Naive B cell (primary cell): ENCODE measurements at regions not wholly inside any gene's neighbourhood (a gene's known extent, or its start where the extent isn't known, plus 50 kb on each side); places are given as distances from the start of the nearest gene placed in this dataset.
"Not testable (repeated sequence)": the region's sequence is repeated elsewhere in the genome, so short reads cannot be mapped to it uniquely, and the experiment has no call there.

Source experiments
- ATAC-seq, 2 donors: fragments of 150-1000 bp; cut with Tn5 transposase; 2 replicates each; pipeline ENCODE4 v1.10.0; 2021; ENCODE audit warnings: low read depth in 2 of 2, mild to moderate bottlenecking in 2 of 2, moderate library complexity in 2 of 2
- DNase-seq: peaks from one replicate; pipeline ENCODE4 v3.0.0; 2022
- H3K27ac Mint-ChIP-seq, 6 donors: one replicate each; pipeline ENCODE4 v1.8.0; 2020 to 2022; ENCODE audit warnings: mild to moderate bottlenecking in 6 of 6, mixed read lengths in 6 of 6, moderate library complexity in 5 of 6, inconsistent platforms in 2 of 6
- H3K27me3 Mint-ChIP-seq, 3 donors: one replicate each; pipeline ENCODE4 v1.8.0; 2021 to 2022; ENCODE audit warnings: mixed read lengths in 3 of 3, mild to moderate bottlenecking in 1 of 3
- H3K36me3 Mint-ChIP-seq, 2 donors: one replicate each; pipeline ENCODE4 v1.8.0; 2020 to 2022; ENCODE audit warnings: mixed read lengths in 2 of 2, inconsistent platforms in 1 of 2, mild to moderate bottlenecking in 1 of 2
- H3K4me1 Mint-ChIP-seq, 3 donors: one replicate each; pipeline ENCODE4 v1.8.0; 2020 to 2022; ENCODE audit warnings: mixed read lengths in 3 of 3, inconsistent platforms in 1 of 3, mild to moderate bottlenecking in 1 of 3, moderate library complexity in 1 of 3
- H3K4me3 Mint-ChIP-seq, 8 donors: one replicate each; pipeline ENCODE4 v1.8.0; 2020 to 2022; ENCODE audit warnings: mild to moderate bottlenecking in 8 of 8, mixed read lengths in 8 of 8, moderate library complexity in 8 of 8, inconsistent platforms in 2 of 8
- H3K9me3 Mint-ChIP-seq, 7 donors: one replicate each; pipeline ENCODE4 v1.8.0; 2020 to 2022; ENCODE audit warnings: mixed read lengths in 7 of 7, mild to moderate bottlenecking in 5 of 7, inconsistent platforms in 2 of 7, moderate library complexity in 1 of 7

GRCh38 chr9:79471580-79472543, 99.9 kb upstream of the TLE4 start:
- no peaks in the 10 kb centered on the region for H3K4me1 Mint-ChIP-seq
- H3K36me3 Mint-ChIP-seq = peaks cover 0 to 4% of the 10 kb centered on the region in 2 donors
- ATAC-seq (no peak), DNase-seq (no peak)
- H3K27me3 Mint-ChIP-seq = no peaks in the 10 kb centered on the region
- peak overlapping the region in 1 of 6 donors; percentile 8 for H3K27ac Mint-ChIP-seq
- peaks cover 0 to 7% (median 0%) of the 10 kb centered on the region in 7 donors for H3K9me3 Mint-ChIP-seq
- no peak overlapping the region for H3K4me3 Mint-ChIP-seq

GRCh38 chr9:79473704-79474103, 98.1 kb upstream of the TLE4 start:
- no peak overlapping the region for H3K27ac Mint-ChIP-seq
- no peak for DNase-seq
- H3K4me1 Mint-ChIP-seq = no peaks in the 10 kb centered on the region
- peaks cover 0 to 7% (median 0%) of the 10 kb centered on the region in 7 donors for H3K9me3 Mint-ChIP-seq
- no peak for ATAC-seq
- H3K27me3 Mint-ChIP-seq = no peaks in the 10 kb centered on the region
- no peak overlapping the region for H3K4me3 Mint-ChIP-seq
- peaks cover 0 to 4% of the 10 kb centered on the region in 2 donors for H3K36me3 Mint-ChIP-seq

GRCh38 chr9:79477241-79477840, 94.4 kb upstream of the TLE4 start:
- Mint-ChIP-seq H3K36me3 (peaks cover 0 to 4% of the 10 kb centered on the region in 2 donors), H3K4me3 (no peak overlapping the region), H3K27me3 (no peaks in the 10 kb centered on the region), H3K9me3 (peaks cover 0 to 7% (median 0%) of the 10 kb centered on the region in 7 donors), H3K27ac (no peak overlapping the region), H3K4me1 (no peaks in the 10 kb centered on the region)
- DNase-seq (no peak), ATAC-seq (no peak)

GRCh38 chr9:79477955-79478771, 93.6 kb upstream of the TLE4 start:
- Mint-ChIP-seq H3K4me1 (no peaks in the 10 kb centered on the region), H3K36me3 (peaks cover 0 to 4% of the 10 kb centered on the region in 2 donors), H3K4me3 (no peak overlapping the region), H3K9me3 (peaks cover 0 to 7% (median 0%) of the 10 kb centered on the region in 7 donors), H3K27ac (no peak overlapping the region), H3K27me3 (no peaks in the 10 kb centered on the region)
- DNase-seq = peak; percentile 3
- ATAC-seq = no peak

GRCh38 chr9:79480639-79481038, 91.1 kb upstream of the TLE4 start:
- Mint-ChIP-seq H3K36me3 (no peaks in the 10 kb centered on the region), H3K9me3 (no peaks in the 10 kb centered on the region), H3K27ac (no peak overlapping the region), H3K27me3 (no peaks in the 10 kb centered on the region), H3K4me1 (no peaks in the 10 kb centered on the region), H3K4me3 (no peak overlapping the region)
- no peak for DNase-seq
- ATAC-seq = no peak

GRCh38 chr9:79481846-79482477, 89.8 kb upstream of the TLE4 start:
- ATAC-seq = no peak
- Mint-ChIP-seq H3K4me1 (no peaks in the 10 kb centered on the region), H3K9me3 (peaks cover 0 to 3% (median 0%) of the 10 kb centered on the region in 7 donors), H3K27me3 (no peaks in the 10 kb centered on the region), H3K27ac (peak overlapping the region in 1 of 6 donors; percentile 15), H3K36me3 (no peaks in the 10 kb centered on the region), H3K4me3 (no peak overlapping the region)
- DNase-seq = no peak

- Mint-ChIP-seq H3K36me3 (no peaks in the 10 kb centered on the region), H3K27me3 (no peaks in the 10 kb centered on the region), H3K4me3 (no peak overlapping the region), H3K9me3 (peaks cover 0 to 3% (median 0%) of the 10 kb centered on the region in 7 donors), H3K27ac (no peak overlapping the region), H3K4me1 (no peaks in the 10 kb centered on the region)
- ATAC-seq = no peak
- DNase-seq = no peak
Measured at GRCh38 chr9:79485258-79485657, 86.5 kb upstream of the TLE4 start.

- Mint-ChIP-seq H3K27ac (no peak overlapping the region), H3K27me3 (no peaks in the 10 kb centered on the region), H3K36me3 (no peaks in the 10 kb centered on the region), H3K4me1 (no peaks in the 10 kb centered on the region), H3K9me3 (peaks cover 4 to 15% (median 6%) of the 10 kb centered on the region in 7 donors), H3K4me3 (no peak overlapping the region)
- ATAC-seq (no peak), DNase-seq (no peak)
Measured at GRCh38 chr9:79489261-79490000, 82.3 kb upstream of the TLE4 start.

GRCh38 chr9:79490657-79491248, 81.0 kb upstream of the TLE4 start:
- DNase-seq (no peak), ATAC-seq (no peak)
- H3K4me1 Mint-ChIP-seq = no peaks in the 10 kb centered on the region
- H3K9me3 Mint-ChIP-seq = peaks cover 4 to 15% (median 6%) of the 10 kb centered on the region in 7 donors
- no peak overlapping the region for H3K27ac Mint-ChIP-seq
- no peak overlapping the region for H3K4me3 Mint-ChIP-seq
- H3K36me3 Mint-ChIP-seq = no peaks in the 10 kb centered on the region
- H3K27me3 Mint-ChIP-seq = no peaks in the 10 kb centered on the region

GRCh38 chr9:79492092-79493009, 79.4 kb upstream of the TLE4 start:
- no peak for ATAC-seq
- H3K27ac Mint-ChIP-seq = no peak overlapping the region
- H3K27me3 Mint-ChIP-seq = no peaks in the 10 kb centered on the region
- no peaks in the 10 kb centered on the region for H3K36me3 Mint-ChIP-seq
- DNase-seq = no peak
- H3K4me3 Mint-ChIP-seq = no peak overlapping the region
- H3K4me1 Mint-ChIP-seq = no peaks in the 10 kb centered on the region
- peaks cover 4 to 15% (median 6%) of the 10 kb centered on the region in 7 donors for H3K9me3 Mint-ChIP-seq

- H3K9me3 Mint-ChIP-seq, H3K36me3 Mint-ChIP-seq, ATAC-seq, H3K4me1 Mint-ChIP-seq, H3K4me3 Mint-ChIP-seq, H3K27me3 Mint-ChIP-seq, DNase-seq: not testable (repeated sequence)
- H3K27ac Mint-ChIP-seq = peak overlapping the region in 1 of 6 donors; percentile 76
Measured at GRCh38 chr9:79500196-79500864, 71.4 kb upstream of the TLE4 start.
